ENCODE measurements at regions not wholly inside any gene's neighbourhood (a gene's known extent, or its start where the extent isn't known, plus 50 kb on each side); places are given as distances from the start of the nearest gene placed in this dataset.

- no peak for DNase-seq (ENCODE audit: low read depth, low spot score)
- CTCF ChIA-PET, result no interaction called here
- no peak for TF ChIP-seq CTCF (IDR thresholded peaks at IDR 0.05; ENCODE audit: insufficient read depth, low read length, missing control alignments)
These were observed 406.1 kb downstream of the TCERG1L start for GRCh38 chr10:130905386-130905785.

GRCh38 chr10:130905921-130906320, 405.6 kb downstream of the TCERG1L start:
- TF ChIP-seq CTCF (IDR thresholded peaks at IDR 0.05; ENCODE audit: insufficient read depth, low read length, missing control alignments), result no peak
- H3K4me3 ChIP-seq (ENCODE audit: low read depth, low read length), result no peak overlapping the region
- no peak for DNase-seq (ENCODE audit: low read depth, low spot score)
- ChIA-PET CTCF (no interaction called here), POLR2A (no interaction called here)

More at GRCh38 chr10:130905386-130905785, 406.1 kb downstream of the TCERG1L start:
- no peak overlapping the region for H3K4me3 ChIP-seq (ENCODE audit: low read depth, low read length)
- POLR2A ChIA-PET, result no interaction called here

GRCh38 chr10:130910848-130911247, 400.7 kb downstream of the TCERG1L start:
- DNase-seq (ENCODE audit: low read depth, low spot score), result no peak
- H3K4me3 ChIP-seq (ENCODE audit: low read depth, low read length), result no peak overlapping the region
- ChIA-PET POLR2A (no interaction called here), CTCF (no interaction called here)
- TF ChIP-seq CTCF (IDR thresholded peaks at IDR 0.05; ENCODE audit: insufficient read depth, low read length, missing control alignments), result no peak

GRCh38 chr10:130913844-130914243, 397.7 kb downstream of the TCERG1L start:
- CTCF ChIA-PET, result no interaction called here

GRCh38 chr10:130914367-130914766, 397.2 kb downstream of the TCERG1L start:
- ChIA-PET CTCF (no interaction called here), POLR2A (no interaction called here)
- no peak for TF ChIP-seq CTCF (IDR thresholded peaks at IDR 0.05; ENCODE audit: insufficient read depth, low read length, missing control alignments)

More at GRCh38 chr10:130913844-130914243, 397.7 kb downstream of the TCERG1L start:
- TF ChIP-seq CTCF (IDR thresholded peaks at IDR 0.05; ENCODE audit: insufficient read depth, low read length, missing control alignments), result no peak
- no peak overlapping the region for H3K4me3 ChIP-seq (ENCODE audit: low read depth, low read length)
- DNase-seq (ENCODE audit: low read depth, low spot score), result no peak
- POLR2A ChIA-PET, result no interaction called here

GRCh38 chr10:130915065-130915464, 396.5 kb downstream of the TCERG1L start:
- no peak overlapping the region for H3K4me3 ChIP-seq (ENCODE audit: low read depth, low read length)
- DNase-seq (ENCODE audit: low read depth, low spot score), result no peak
- CTCF ChIA-PET, result no interaction called here
- TF ChIP-seq CTCF (IDR thresholded peaks at IDR 0.05; ENCODE audit: insufficient read depth, low read length, missing control alignments), result no peak
- POLR2A ChIA-PET, result no interaction called here

More at GRCh38 chr10:130914367-130914766, 397.2 kb downstream of the TCERG1L start:
- no peak for DNase-seq (ENCODE audit: low read depth, low spot score)
- no peak overlapping the region for H3K4me3 ChIP-seq (ENCODE audit: low read depth, low read length)
